NCI-H510A treated with DMSO at 0.1 percent for 48 hours (cell line): ENCODE measurements at regions not wholly inside any gene's neighbourhood (a gene's known extent, or its start where the extent isn't known, plus 50 kb on each side); places are given as distances from the start of the nearest gene placed in this dataset.

Source experiments
- DNase-seq: peaks from one replicate; lab custom pipeline; 2025; lab: John Stamatoyannopoulos, UW

DNA sequence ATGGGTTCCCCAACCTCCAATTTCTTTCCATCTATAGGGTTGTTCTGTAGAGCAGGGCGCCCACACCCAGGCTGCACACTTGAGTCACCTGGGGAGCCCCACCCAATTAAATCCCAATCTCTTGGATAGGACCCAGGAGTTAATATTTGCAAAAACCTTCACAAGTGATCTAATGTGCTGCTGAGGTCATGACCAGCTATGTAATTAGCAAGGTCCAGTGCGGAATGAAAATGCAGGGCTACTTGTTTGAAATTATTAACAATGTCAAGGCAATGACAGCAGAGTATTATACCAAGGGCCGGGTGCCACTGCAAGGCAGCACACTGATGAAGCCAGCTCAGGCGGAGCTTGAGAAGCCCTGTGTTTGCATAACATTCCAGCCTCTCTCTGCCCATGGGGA lies 302.7 kb downstream of the MAF start:
- no peak for DNase-seq

- no peak for DNase-seq
Measured at GRCh38 chr16:79297296-79297695, 303.2 kb downstream of the MAF start.

DNA sequence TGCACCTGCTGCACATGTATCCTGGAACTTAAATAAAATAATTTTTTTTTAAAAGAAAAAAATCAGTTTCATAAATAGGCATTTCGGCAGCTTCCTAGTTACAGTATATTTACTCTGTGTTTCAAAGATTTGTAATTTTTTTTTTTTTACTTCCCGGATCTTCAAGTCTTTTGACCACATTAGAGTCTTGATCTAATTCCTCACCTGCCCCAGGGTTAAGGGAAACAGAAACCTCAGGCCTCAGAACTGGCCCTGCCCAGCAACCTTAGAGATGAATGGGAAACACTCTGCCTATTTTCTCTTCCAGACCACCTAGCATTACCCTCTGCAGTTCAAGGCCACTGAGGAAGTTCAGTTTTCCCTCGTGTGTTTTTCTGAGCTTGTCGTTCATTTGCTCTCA lies 304.0 kb downstream of the MAF start:
- DNase-seq = peak; percentile 13

GRCh38 chr16:79295746-79296145 lies 304.8 kb downstream of the MAF start:
- DNase-seq = no peak

DNA sequence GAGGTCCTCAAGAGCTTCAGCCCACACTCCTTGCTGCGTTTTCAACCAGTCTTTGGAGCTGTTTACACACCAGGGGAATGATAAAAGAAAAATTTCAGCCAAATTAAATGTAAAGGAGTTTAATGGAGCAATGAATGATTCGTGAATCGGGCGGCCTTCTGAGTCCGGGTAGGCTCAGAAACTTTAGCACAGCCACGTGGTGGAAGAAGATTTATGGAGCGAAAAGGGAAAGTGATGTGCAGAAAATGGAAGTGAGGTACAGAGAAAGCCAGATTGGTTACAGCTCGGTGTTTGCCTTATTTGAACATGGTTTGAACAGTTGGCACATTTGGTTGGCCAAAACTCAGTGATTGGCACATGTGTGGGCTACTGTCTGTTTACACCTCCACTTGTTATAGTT lies 305.4 kb downstream of the MAF start:
- no peak for DNase-seq

- DNase-seq = no peak
Measured at GRCh38 chr16:79294568-79294967, 306.0 kb downstream of the MAF start.

GRCh38 chr16:79293836-79294460 lies 306.6 kb downstream of the MAF start:
- DNase-seq = no peak

DNA sequence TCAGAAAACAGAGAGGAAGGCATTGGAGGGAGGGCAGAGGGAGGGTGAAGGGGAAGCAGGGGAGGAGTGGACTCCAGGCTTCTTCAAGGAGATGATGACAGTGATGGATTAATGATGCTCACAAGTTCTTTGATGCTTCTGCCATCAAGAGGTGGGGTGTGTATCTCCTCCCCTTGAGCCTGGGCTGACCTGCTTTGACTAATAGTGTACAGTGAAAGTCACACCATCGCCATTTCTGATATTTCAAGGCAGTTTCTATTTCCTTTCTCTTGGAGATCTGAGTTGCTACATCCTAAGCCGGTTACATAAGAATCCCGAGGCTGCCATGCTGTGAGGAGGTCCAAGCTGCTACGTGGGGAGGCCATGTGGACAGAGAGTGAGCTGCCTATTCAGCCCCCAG lies 312.5 kb downstream of the MAF start:
- DNase-seq = no peak

DNA sequence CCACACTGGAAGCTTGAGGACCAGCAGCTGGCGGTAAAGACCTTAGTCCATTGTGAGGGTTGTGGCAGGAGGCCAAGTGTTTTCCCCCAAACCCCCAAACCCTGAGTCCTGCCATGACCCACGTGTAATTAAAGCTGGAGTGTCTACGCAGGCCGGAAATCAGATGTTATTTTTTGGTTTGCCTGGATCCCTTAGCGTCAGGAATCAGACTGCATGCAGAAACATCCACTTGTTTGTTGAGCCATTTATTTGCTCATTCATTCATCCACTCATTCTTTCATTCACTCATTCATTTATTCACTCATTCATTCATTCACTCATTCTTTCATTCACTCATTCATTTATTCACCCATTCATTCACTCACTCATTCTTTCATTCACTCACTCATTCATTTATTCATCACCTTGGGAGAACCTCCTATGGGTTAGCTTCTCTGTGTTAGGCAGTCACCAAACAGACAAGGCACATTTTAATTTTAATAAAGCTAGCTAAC lies 313.1 kb downstream of the MAF start:
- DNase-seq = no peak

GRCh38 chr16:79286646-79287423 lies 313.7 kb downstream of the MAF start:
- DNase-seq = peak; percentile 87

DNA sequence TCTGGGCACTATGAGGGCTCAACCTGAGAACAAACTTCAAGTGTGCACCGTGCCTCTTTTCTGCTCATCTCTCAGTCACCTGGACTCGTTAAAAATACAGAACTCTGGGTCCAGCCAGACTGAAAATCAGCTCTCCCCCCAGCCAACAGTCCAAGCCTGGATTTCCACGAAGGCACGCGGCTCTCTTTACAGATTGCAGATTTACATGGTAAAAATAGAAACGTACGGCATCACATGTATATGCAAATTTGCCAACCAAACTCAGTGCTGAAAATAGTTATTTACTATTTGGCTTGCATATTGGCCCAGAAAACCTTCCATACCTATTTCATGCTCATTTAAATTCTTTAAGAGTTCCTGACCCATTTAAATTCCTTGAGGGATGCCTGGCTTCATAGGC lies 315.8 kb downstream of the MAF start:
- no peak for DNase-seq

DNA sequence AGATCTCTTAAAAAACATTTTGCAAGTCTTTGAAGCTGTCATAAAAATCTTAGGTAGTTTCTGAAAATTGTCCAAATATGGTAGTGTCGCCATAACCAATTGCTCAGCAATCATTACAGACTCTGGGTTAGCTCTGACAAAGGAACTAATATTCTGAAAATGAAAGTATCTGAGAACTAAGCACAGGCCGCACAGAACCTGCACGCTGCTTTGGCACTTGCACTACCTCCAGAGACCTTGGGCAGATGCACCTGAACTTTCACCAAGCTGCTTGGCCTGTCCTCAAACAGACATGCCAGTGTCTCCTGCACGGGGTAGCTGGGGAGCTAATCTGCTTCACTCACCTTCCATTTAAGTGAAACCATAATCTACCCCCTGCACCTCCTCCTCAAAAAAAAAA lies 317.0 kb downstream of the MAF start:
- DNase-seq = no peak

GRCh38 chr16:79282806-79283205 lies 317.7 kb downstream of the MAF start:
- no peak for DNase-seq

- no peak for DNase-seq
Measured at GRCh38 chr16:79278506-79278905, 322.0 kb downstream of the MAF start.

DNA sequence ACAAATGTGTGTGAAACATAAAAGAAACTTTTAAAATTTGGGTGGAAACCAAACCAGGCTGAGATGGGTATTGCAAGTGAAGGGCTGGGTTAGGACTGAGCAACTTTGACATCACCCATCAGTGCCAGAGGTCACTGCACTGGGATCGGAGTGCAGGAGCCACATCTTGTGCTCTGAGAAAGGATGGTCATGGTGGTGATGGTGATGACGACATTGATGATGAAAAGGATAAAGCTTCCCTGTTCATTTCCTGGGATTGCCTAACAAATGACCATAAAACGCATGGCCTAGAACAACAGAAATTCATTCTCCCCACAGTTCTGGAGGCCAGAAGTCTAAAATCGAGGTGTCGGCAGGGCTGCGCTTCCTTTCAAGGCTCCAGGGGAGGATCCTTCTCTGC lies 324.0 kb downstream of the MAF start:
- no peak for DNase-seq

DNA sequence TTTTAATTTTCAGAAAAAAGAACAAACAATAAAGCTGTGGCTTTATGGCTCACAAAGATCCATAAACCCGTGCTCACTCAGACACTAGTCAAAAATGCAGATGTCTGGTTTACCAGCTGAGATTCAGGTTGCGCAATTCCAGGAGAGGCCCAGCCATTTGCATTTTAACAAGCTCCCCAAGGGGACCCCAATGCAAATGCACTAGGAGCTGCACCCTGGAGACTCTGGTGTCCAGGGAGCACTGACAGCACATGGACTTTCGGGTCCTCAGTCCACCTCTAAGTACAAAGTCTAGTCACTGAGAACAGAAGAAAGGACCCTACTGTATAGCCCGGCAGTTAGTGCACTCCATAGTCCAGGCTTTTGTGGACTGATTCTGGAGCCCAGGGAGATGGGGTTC lies 326.3 kb downstream of the MAF start:
- no peak for DNase-seq

DNA sequence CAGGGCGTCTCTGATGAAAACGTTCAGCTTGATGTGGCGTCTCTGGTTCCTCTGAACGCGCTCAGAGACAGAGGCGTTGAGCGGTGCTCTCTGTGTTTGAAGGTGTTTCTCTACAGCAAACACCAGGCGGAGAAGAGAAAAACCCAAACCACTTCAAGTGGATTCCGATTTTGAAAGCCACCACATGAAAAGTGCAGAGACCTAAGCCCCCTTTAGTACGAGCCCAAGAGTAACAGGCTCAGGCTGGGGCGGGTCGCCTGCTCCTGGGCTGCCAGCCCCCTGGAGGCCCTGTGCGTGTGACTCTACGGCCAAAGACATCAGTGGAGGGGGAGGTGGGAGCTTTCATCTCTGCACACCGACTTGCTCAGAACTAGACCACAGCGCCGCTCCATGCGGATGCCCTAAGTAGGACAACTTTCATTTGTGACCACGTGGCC lies 328.4 kb downstream of the MAF start:
- DNase-seq = no peak

DNA sequence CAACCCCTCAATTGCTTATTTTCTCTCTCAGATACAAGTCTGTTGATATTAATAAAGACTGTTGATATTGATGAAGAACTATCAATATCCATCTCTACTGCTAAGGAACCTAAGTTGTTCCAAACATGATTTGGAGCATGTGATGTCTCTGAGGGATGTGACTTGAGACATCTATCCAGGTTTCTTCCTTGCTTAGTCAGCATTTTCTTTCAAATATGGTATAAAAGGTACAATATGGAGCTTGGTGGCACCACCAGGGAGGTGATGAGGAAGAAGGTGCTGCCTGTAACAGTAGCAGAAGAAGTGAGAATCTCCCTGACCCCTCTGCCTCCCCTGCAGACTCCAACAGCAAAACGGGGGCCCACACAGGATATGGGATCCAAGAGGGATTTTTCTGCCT lies 329.0 kb downstream of the MAF start:
- no peak for DNase-seq

- DNase-seq = no peak
Measured at GRCh38 chr16:79270011-79270410, 330.5 kb downstream of the MAF start.

GRCh38 chr16:79269211-79269863 lies 331.2 kb downstream of the MAF start:
- no peak for DNase-seq

GRCh38 chr16:79267781-79268180 lies 332.8 kb downstream of the MAF start:
- no peak for DNase-seq

GRCh38 chr16:79267146-79267545 lies 333.4 kb downstream of the MAF start:
- no peak for DNase-seq

DNA sequence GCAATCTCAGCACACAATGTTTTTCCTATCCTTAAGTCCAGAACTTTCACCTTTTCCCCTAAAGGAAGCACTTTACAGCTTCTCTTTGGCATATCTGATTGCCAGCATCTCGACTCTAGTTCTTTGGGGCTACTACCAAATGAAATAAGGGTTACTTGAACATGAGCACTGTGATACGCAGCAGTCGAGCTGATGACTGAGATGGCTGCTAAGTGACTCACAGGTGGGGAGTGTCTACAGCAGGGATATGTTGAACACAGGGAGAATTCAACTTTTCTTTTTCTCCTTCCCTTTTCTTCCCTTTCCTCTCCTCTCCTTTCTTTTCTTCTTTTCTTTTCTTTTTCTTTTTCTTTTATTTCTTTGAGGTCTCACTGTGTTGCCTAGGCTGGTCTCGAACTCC lies 334.8 kb downstream of the MAF start:
- no peak for DNase-seq
